HG02981 (cell line): ENCODE measurements at regions not wholly inside any gene's neighbourhood (a gene's known extent, or its start where the extent isn't known, plus 50 kb on each side); places are given as distances from the start of the nearest gene placed in this dataset.
"Not testable (repeated sequence)": the region's sequence is repeated elsewhere in the genome, so short reads cannot be mapped to it uniquely, and the experiment has no call there.

Experiments used
- ATAC-seq: cut with Tn5 transposase; IDR thresholded peaks from one replicate; pipeline ENCODE4 v1.9.1; 2021; ENCODE audit warnings: mild to moderate bottlenecking, moderate library complexity; ENCODE audit not compliant: unreplicated experiment

- ATAC-seq: no peak
Measured at GRCh38 chr10:33795529-33795928, 461.1 kb upstream of the NRP1 start.

GRCh38 chr10:33794460-33794859, 460.0 kb upstream of the NRP1 start:
- no peak for ATAC-seq

DNA sequence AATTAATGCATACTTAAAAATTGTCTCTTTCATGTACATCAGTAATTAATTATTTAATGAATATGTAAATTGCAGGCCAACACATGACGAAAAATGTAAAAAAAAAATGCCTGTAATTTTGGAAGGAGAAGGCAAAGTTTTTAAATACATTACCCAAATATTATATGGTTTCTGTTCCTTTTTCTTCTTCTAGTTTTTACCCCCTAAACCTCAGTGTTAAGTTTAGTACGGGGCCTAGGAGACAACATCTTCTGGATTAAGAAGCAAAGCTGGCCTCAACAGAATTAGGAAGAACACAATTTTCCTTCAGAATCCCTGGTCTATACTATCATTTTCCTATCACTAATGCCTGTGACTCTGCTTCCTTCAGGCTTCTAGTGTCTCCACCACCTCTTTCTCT, 459.3 kb upstream of the NRP1 start:
- no peak for ATAC-seq

- no peak for ATAC-seq
Measured at GRCh38 chr10:33791272-33791660, 456.8 kb upstream of the NRP1 start.

GRCh38 chr10:33790521-33791271, 456.2 kb upstream of the NRP1 start:
- ATAC-seq: no peak

GRCh38 chr10:33783557-33783956, 449.1 kb upstream of the NRP1 start:
- ATAC-seq: no peak

DNA sequence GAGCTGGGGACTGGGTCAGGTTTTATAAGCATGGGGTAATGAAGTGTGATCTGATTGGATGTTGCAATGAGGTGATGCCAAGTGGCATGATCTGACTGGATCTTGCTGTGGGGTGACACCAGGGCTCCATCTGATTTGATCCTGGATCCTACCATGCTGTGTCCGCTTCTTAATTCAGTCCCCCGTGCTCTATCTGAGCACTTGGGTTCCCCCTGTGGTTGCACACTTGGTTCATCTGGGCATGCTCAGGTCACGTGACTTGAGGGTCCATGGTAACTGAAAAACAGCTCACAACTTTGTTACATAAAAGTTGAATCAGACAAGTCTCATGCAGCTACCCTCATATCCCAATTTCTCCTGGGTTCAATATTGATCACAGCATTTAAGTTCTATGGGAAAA, 448.6 kb upstream of the NRP1 start:
- no peak for ATAC-seq

DNA sequence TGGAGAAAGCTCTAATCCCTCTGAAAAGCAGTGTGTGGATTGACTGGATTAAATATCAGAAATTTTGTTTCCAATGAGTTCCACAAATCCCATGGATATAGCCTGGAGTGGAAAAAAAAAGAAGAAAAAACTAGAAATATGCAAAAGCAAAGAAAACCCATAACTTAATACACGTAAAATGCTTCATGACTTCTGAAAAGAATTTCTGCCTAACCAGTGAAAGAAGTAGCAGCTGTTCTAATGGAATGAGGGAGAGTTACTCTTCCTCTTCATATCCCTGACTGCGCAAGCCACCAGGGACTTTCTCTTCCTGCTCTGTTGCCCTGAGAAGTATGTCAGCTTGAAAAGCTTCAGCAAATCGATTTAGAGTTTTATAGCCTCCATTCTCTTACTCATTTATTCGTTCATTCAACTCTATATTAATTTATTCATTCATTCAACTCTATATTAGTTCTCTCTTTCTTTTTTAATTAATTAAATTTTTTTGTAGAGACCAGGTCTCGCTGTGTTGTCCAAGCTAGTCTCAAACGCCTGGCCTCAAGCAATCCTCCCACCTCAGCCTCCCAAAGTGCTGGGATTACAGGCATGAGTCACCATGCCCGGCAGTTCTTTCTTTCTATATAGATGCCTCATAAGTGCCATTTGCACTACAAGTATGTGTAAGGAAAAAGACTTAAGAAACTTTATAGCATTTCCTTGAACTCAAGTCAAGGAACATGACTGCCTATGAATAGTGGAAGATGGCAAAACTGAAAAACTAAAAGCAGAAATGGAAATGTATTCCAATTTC, 447.3 kb upstream of the NRP1 start:
- no peak for ATAC-seq

DNA sequence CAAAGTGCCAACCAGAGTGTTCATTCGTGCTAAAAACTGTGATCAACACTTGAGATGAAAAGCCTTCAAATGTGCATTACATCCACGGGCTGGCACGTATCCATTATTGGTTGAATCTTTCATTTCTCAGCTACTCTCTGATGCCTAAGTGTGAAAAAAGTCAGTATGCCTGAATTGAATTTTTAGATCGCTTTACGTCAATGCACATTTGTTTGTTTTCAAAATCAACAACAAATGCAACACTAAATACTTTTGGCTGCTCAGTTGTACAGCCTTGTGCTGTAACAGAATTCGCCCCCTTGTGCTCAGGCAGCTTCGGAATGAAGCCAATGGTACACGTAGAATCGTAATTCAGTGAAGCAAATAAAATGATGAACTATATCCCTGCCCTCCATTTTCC, 446.5 kb upstream of the NRP1 start:
- no peak for ATAC-seq

GRCh38 chr10:33777223-33777622, 442.8 kb upstream of the NRP1 start:
- no peak for ATAC-seq

- no peak for ATAC-seq
Measured at GRCh38 chr10:33776419-33777070, 442.1 kb upstream of the NRP1 start.

GRCh38 chr10:33774857-33775256, 440.4 kb upstream of the NRP1 start:
- ATAC-seq: no peak

GRCh38 chr10:33773886-33774480, 439.5 kb upstream of the NRP1 start:
- no peak for ATAC-seq

GRCh38 chr10:33773253-33773573, 438.7 kb upstream of the NRP1 start:
- ATAC-seq: no peak

GRCh38 chr10:33772370-33773252, 438.1 kb upstream of the NRP1 start:
- ATAC-seq: no peak

DNA sequence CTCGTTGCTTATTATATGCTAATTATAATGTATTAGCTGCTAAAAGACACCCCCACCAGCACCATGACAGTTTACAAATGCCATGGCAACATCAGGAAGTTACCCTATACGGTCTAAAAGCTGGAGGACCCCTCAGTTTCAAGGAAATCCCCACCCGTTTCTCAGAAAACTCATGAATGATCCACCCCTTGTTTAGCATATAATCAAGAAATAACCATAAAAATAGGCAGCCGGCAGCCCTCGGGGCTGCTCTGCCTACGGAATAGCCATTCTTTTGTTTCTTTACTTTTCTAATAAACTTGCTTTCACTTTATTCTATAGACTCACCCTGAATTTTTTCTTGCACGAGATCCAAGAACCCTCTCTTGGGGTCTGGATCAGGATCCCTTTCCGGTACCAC, 437.4 kb upstream of the NRP1 start:
- ATAC-seq: not testable (repeated sequence)

GRCh38 chr10:33764694-33765185, 430.3 kb upstream of the NRP1 start:
- no peak for ATAC-seq

DNA sequence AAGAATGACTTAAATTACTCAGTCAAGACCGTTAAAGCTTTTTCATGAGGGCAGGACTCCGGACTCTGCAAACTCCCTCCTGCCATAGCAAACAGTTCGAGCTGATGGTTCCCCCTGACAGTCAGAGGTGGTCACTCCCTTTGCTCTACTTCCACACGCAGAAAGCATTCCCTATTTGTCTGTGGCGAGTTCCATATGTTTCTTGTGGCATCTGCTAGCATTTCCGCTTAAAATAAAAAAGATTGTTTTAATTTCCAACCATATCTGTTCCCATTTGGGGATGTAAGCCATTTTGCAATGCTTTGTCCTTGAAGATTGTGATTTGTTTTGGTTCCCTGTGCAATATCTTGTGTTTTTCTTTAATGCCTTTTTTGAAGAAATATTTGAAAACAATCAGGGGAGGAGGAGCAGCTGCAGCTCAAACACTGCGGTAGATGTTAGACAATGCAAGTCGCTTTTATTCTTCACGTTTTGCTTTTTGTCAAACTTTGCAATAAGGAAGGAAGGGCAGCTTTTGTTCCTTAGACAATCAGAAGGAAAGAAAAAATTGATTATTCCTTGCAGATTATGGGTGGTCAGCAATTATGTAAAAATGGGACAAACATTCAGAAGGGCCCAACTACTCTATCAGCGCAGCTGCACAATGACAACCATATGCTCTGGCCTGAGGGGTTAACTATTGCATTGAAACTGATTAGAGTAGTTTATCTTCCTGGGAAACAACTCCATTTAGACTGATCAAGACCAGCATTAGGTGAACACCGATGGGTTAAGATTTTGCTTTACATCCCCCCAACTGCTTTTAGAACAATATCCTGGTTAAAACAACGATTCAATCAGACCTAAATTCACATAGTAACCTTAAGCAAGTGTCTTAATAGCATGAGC, 425.8 kb upstream of the NRP1 start:
- no peak for ATAC-seq

- ATAC-seq: no peak
Measured at GRCh38 chr10:33759191-33759590, 424.7 kb upstream of the NRP1 start.

DNA sequence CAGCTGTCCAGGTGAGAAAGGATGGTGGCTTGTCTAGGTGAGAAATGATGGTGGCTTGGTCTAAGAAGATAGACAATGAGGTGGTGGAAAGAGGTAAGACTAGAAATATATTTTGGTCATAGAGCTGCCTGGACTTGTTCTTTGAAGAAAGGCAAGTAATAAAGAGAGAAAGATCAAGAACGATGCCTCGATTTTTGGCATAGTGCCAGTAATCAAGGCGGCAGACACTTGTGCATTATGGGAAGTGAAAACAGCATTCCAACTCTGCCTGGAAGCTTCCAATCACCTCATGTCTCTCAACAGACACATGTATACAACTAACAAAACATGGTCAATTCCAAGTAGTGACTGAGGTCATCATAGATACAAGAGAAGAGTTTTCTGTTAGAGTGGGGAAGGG, 423.8 kb upstream of the NRP1 start:
- ATAC-seq: no peak
